ENCODE measurements at regions not wholly inside any gene's neighbourhood (a gene's known extent, or its start where the extent isn't known, plus 50 kb on each side); places are given as distances from the start of the nearest gene placed in this dataset.
A peak's percentile ranks its signal among the peaks of the same experiment; 100 is the strongest.

DNA sequence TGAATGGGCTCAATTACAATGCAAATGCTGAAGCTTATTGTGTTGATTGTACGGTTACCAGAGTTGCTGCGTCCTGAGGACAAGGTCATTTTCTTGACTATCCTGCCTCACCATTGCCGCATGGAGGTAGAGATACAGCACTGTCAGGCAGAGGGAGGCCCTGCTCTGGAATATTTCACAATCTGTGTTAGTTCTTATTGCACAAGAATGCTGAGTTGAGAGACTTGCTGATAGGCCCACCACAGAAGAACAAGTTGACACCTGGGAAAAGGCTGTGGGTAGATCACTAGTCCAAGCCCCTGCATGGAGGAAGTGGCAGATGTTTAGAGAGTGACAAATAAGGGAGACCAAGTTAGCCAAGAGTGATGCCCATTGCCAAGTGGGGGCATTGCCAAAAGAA is 344.5 kb upstream of the ITGA1 start:
- TF ChIP-seq EZH2 (IDR thresholded peaks at IDR 0.05) = no peak
- TF ChIP-seq, protein P1, sequence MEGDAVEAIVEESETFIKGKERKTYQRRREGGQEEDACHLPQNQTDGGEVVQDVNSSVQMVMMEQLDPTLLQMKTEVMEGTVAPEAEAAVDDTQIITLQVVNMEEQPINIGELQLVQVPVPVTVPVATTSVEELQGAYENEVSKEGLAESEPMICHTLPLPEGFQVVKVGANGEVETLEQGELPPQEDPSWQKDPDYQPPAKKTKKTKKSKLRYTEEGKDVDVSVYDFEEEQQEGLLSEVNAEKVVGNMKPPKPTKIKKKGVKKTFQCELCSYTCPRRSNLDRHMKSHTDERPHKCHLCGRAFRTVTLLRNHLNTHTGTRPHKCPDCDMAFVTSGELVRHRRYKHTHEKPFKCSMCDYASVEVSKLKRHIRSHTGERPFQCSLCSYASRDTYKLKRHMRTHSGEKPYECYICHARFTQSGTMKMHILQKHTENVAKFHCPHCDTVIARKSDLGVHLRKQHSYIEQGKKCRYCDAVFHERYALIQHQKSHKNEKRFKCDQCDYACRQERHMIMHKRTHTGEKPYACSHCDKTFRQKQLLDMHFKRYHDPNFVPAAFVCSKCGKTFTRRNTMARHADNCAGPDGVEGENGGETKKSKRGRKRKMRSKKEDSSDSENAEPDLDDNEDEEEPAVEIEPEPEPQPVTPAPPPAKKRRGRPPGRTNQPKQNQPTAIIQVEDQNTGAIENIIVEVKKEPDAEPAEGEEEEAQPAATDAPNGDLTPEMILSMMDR (IDR thresholded peaks at IDR 0.05) = no peak
- no peak for TF ChIP-seq EZH2phosphoT487 (IDR thresholded peaks at IDR 0.05)
- no peak overlapping the region for H3K9ac ChIP-seq
- peaks cover 14% of the 10 kb centered on the region for H3K4me1 Mint-ChIP-seq
- peaks cover 10% of the 10 kb centered on the region for H3K9me3 Mint-ChIP-seq
- no peaks in the 10 kb centered on the region for H3K36me3 ChIP-seq
- no peaks in the 10 kb centered on the region for H3K9me3 ChIP-seq (ENCODE audit: low read depth)
- no peaks in the 10 kb centered on the region for H3F3A ChIP-seq (ENCODE audit: low read depth)
- H4K20me1 ChIP-seq (ENCODE audit: low read depth) = no peaks in the 10 kb centered on the region
- H3K27me3 Mint-ChIP-seq (ENCODE audit: insufficient read depth, low read depth) = peaks cover 2% of the 10 kb centered on the region
- no peaks in the 10 kb centered on the region for H3K36me3 Mint-ChIP-seq
- H2AFZ ChIP-seq (replicated peaks) = no peak overlapping the region
- H3K27ac ChIP-seq = no peak overlapping the region
- H3K4me3 Mint-ChIP-seq = no peak overlapping the region
- no peaks in the 10 kb centered on the region for H3K27me3 ChIP-seq
- no peak overlapping the region for H3K4me2 ChIP-seq
- H3K4me3 ChIP-seq = no peak overlapping the region
- no peaks in the 10 kb centered on the region for H3K4me1 ChIP-seq
- no peaks in the 10 kb centered on the region for H3K79me2 ChIP-seq (ENCODE audit: low read depth)
- H3K27ac Mint-ChIP-seq = no peak overlapping the region
- DNase-seq (ENCODE audit: low spot score) = no peak

DNA sequence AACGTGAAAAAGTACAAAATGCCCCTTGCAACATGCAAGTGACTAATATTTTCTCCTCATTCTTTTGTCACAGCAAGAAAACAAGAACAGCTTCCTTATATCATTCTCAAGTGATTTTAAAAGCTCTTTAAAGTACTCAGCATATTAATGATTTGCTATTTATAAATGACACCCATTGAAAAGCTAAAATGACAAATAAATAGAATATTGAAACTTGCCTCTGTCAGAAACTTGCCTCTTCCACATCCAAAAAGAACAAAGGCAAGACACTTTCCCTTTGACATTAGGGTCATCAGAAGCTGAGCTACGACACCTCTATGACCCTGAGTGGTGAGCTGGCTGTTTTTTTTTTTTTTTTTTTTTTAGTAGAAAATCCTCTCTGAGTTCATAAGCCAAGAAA is 339.6 kb upstream of the ITGA1 start:
- H3K79me2 ChIP-seq (ENCODE audit: low read depth) = no peaks in the 10 kb centered on the region
- no peak overlapping the region for H3K4me3 ChIP-seq
- no peak overlapping the region for H2AFZ ChIP-seq (replicated peaks)
- TF ChIP-seq, protein P1 (IDR thresholded peaks at IDR 0.05) = no peak
- no peak for TF ChIP-seq EZH2phosphoT487 (IDR thresholded peaks at IDR 0.05)
- no peak for TF ChIP-seq EZH2 (IDR thresholded peaks at IDR 0.05)
- no peaks in the 10 kb centered on the region for H3F3A ChIP-seq (ENCODE audit: low read depth)
- H4K20me1 ChIP-seq (ENCODE audit: low read depth) = no peaks in the 10 kb centered on the region
- H3K9me3 ChIP-seq (ENCODE audit: low read depth) = no peaks in the 10 kb centered on the region
- no peak overlapping the region for H3K9ac ChIP-seq
- H3K36me3 Mint-ChIP-seq = no peaks in the 10 kb centered on the region
- H3K36me3 ChIP-seq = no peaks in the 10 kb centered on the region
- H3K4me1 Mint-ChIP-seq = peaks cover 41% of the 10 kb centered on the region
- no peaks in the 10 kb centered on the region for H3K27me3 Mint-ChIP-seq (ENCODE audit: insufficient read depth, low read depth)
- H3K27ac ChIP-seq = no peak overlapping the region
- H3K4me2 ChIP-seq = no peak overlapping the region
- no peaks in the 10 kb centered on the region for H3K9me3 Mint-ChIP-seq
- no peak for DNase-seq (ENCODE audit: low spot score)
- no peak overlapping the region for H3K4me3 Mint-ChIP-seq
- H3K27me3 ChIP-seq = no peaks in the 10 kb centered on the region
- H3K27ac Mint-ChIP-seq = no peak overlapping the region
- no peaks in the 10 kb centered on the region for H3K4me1 ChIP-seq

DNA sequence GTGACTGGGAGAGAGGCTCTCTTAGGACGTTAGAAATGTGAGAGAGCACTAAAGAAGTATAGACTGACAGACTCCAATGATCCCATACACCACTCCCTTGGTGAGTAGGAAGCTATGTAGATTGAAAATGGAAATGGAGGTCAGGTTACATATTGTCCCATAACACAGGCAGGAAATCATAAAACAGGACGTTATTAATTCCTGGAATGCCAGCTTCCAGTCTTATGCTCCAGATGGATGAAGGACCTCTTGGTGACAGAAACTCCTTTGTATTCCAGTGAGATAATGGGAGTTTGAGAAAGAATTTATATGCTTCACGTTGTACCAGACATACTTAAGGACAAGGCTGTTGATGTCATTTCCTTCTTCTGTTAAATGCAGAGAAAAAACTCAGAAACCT is 338.2 kb upstream of the ITGA1 start:
- Histone ChIP-seq H3K4me1 (no peaks in the 10 kb centered on the region), H3K36me3 (no peaks in the 10 kb centered on the region), H3F3A (ENCODE audit: low read depth) (no peaks in the 10 kb centered on the region), H3K9ac (no peak overlapping the region), H3K4me2 (no peak overlapping the region), H2AFZ (replicated peaks) (no peak overlapping the region), H3K27me3 (no peaks in the 10 kb centered on the region), H3K9me3 (ENCODE audit: low read depth) (no peaks in the 10 kb centered on the region), H3K79me2 (ENCODE audit: low read depth) (no peaks in the 10 kb centered on the region), H4K20me1 (ENCODE audit: low read depth) (no peaks in the 10 kb centered on the region), H3K27ac (no peak overlapping the region), H3K4me3 (no peak overlapping the region)
- Mint-ChIP-seq H3K4me3 (peak overlapping the region; percentile 18), H3K27me3 (ENCODE audit: insufficient read depth, low read depth) (no peaks in the 10 kb centered on the region), H3K36me3 (no peaks in the 10 kb centered on the region), H3K27ac (no peak overlapping the region), H3K4me1 (peaks cover 41% of the 10 kb centered on the region), H3K9me3 (no peaks in the 10 kb centered on the region)
- TF ChIP-seq, protein P1 (IDR thresholded peaks at IDR 0.05) = no peak
- TF ChIP-seq EZH2phosphoT487 (IDR thresholded peaks at IDR 0.05) = no peak
- TF ChIP-seq EZH2 (IDR thresholded peaks at IDR 0.05) = no peak
- no peak for DNase-seq (ENCODE audit: low spot score)

All from neural progenitor cell (in vitro differentiated cells).